HG02623 (cell line): ENCODE measurements at regions not wholly inside any gene's neighbourhood (a gene's known extent, or its start where the extent isn't known, plus 50 kb on each side); places are given as distances from the start of the nearest gene placed in this dataset.

ENCODE experiments used
- ATAC-seq: cut with Tn5 transposase; IDR thresholded peaks from one replicate; pipeline ENCODE4 v1.9.1; 2021; ENCODE audit warnings: moderate library complexity; ENCODE audit not compliant: unreplicated experiment

- no peak for ATAC-seq
These were observed 330.2 kb upstream of the GRAMD2B start for GRCh38 chr5:126093041-126093440.

GRCh38 chr5:126093718-126094117, 329.5 kb upstream of the GRAMD2B start:
- no peak for ATAC-seq

GRCh38 chr5:126094991-126095390, 328.2 kb upstream of the GRAMD2B start:
- no peak for ATAC-seq

GRCh38 chr5:126096442-126097006, 326.7 kb upstream of the GRAMD2B start:
- ATAC-seq = no peak

- no peak for ATAC-seq
These were observed 325.3 kb upstream of the GRAMD2B start for GRCh38 chr5:126097876-126098275.

GRCh38 chr5:126098330-126099017, 324.7 kb upstream of the GRAMD2B start:
- no peak for ATAC-seq

GRCh38 chr5:126099077-126099476, 324.1 kb upstream of the GRAMD2B start:
- no peak for ATAC-seq

- no peak for ATAC-seq
These were observed 322.4 kb upstream of the GRAMD2B start for GRCh38 chr5:126100767-126101166.

- ATAC-seq = no peak
These were observed 321.3 kb upstream of the GRAMD2B start for GRCh38 chr5:126101901-126102300.

- ATAC-seq = no peak
These were observed 320.2 kb upstream of the GRAMD2B start for GRCh38 chr5:126103050-126103449.

GRCh38 chr5:126103868-126104267, 319.3 kb upstream of the GRAMD2B start:
- no peak for ATAC-seq

- no peak for ATAC-seq
These were observed 318.9 kb upstream of the GRAMD2B start for GRCh38 chr5:126104341-126104740.

GRCh38 chr5:126104951-126105350, 318.3 kb upstream of the GRAMD2B start:
- ATAC-seq = no peak

GRCh38 chr5:126106029-126106428, 317.2 kb upstream of the GRAMD2B start:
- ATAC-seq = no peak

GRCh38 chr5:126107381-126107780, 315.8 kb upstream of the GRAMD2B start:
- no peak for ATAC-seq

GRCh38 chr5:126108470-126108869, 314.7 kb upstream of the GRAMD2B start:
- no peak for ATAC-seq

GRCh38 chr5:126115059-126115629, 308.1 kb upstream of the GRAMD2B start:
- no peak for ATAC-seq

- no peak for ATAC-seq
These were observed 306.2 kb upstream of the GRAMD2B start for GRCh38 chr5:126117044-126117443.

GRCh38 chr5:126119887-126120442, 303.2 kb upstream of the GRAMD2B start:
- ATAC-seq = no peak

- no peak for ATAC-seq
These were observed 302.3 kb upstream of the GRAMD2B start for GRCh38 chr5:126120939-126121338.

- no peak for ATAC-seq
These were observed 300.3 kb upstream of the GRAMD2B start for GRCh38 chr5:126122942-126123341.

- ATAC-seq = no peak
These were observed 298.4 kb upstream of the GRAMD2B start for GRCh38 chr5:126124706-126125345.
